Medulla oblongata (tissue), 1 donor: ENCODE measurements at regions not wholly inside any gene's neighbourhood (a gene's known extent, or its start where the extent isn't known, plus 50 kb on each side); places are given as distances from the start of the nearest gene placed in this dataset.

Experiments
- DNase-seq: peaks from one replicate; pipeline ENCODE4 v3.0.0-alpha.2; 2015; ENCODE audit errors: extremely low spot score

- no peak for DNase-seq
Observed at GRCh38 chr13:40290758-40291157, 375.7 kb downstream of the FOXO1 start.

GRCh38 chr13:40292108-40292507, 374.3 kb downstream of the FOXO1 start:
- no peak for DNase-seq

- DNase-seq: no peak
Observed at GRCh38 chr13:40292536-40292935, 373.9 kb downstream of the FOXO1 start.

- DNase-seq: no peak
Observed at GRCh38 chr13:40302351-40302750, 364.1 kb downstream of the FOXO1 start.

- no peak for DNase-seq
Observed at GRCh38 chr13:40304391-40304790, 362.1 kb downstream of the FOXO1 start.

GRCh38 chr13:40306817-40307216, 359.6 kb downstream of the FOXO1 start:
- DNase-seq: no peak

- no peak for DNase-seq
Observed at GRCh38 chr13:40309881-40310280, 356.6 kb downstream of the FOXO1 start.

- DNase-seq: no peak
Observed at GRCh38 chr13:40311356-40312101, 354.9 kb downstream of the FOXO1 start.

GRCh38 chr13:40313269-40314200, 352.9 kb downstream of the FOXO1 start:
- no peak for DNase-seq

- no peak for DNase-seq
Observed at GRCh38 chr13:40315416-40316064, 350.9 kb downstream of the FOXO1 start.

- DNase-seq: no peak
Observed at GRCh38 chr13:40316301-40316700, 350.1 kb downstream of the FOXO1 start.

- no peak for DNase-seq
Observed at GRCh38 chr13:40317980-40318327, 348.5 kb downstream of the FOXO1 start.

- DNase-seq: peak; percentile 43
Observed at GRCh38 chr13:40318366-40318765, 348.1 kb downstream of the FOXO1 start.

- DNase-seq: no peak
Observed at GRCh38 chr13:40319699-40320579, 346.5 kb downstream of the FOXO1 start.

GRCh38 chr13:40328091-40328490, 338.4 kb downstream of the FOXO1 start:
- no peak for DNase-seq

- no peak for DNase-seq
Observed at GRCh38 chr13:40329781-40330485, 336.5 kb downstream of the FOXO1 start.

- DNase-seq: no peak
Observed at GRCh38 chr13:40330950-40331349, 335.5 kb downstream of the FOXO1 start.

GRCh38 chr13:40331802-40332201, 334.6 kb downstream of the FOXO1 start:
- DNase-seq: no peak

- DNase-seq: no peak
Observed at GRCh38 chr13:40333226-40333625, 333.2 kb downstream of the FOXO1 start.

- DNase-seq: no peak
Observed at GRCh38 chr13:40334031-40334430, 332.4 kb downstream of the FOXO1 start.

GRCh38 chr13:40334616-40335015, 331.8 kb downstream of the FOXO1 start:
- no peak for DNase-seq
